ENCODE measurements at regions not wholly inside any gene's neighbourhood (a gene's known extent, or its start where the extent isn't known, plus 50 kb on each side); places are given as distances from the start of the nearest gene placed in this dataset.

DNA sequence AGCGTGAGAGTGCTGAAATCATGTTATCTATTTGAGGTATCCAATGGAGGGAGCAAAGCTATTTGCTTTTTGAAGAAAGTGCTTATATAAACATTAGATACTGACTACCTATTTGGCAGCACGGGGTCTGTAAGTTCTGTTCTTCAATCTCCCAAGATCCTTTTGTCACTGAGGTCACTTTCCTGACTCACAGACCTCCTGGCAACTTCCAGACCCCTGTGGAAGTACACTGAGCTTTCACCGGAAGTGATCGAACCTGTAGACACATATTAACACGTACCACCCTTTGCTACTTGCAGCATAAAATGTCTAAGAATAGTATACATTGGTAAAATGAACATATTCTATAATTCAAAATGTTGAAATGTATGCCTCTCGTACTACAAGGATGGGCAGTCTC, 452.6 kb upstream of the ST6GAL2 start:
- no peak for TF ChIP-seq JUND (IDR thresholded peaks at IDR 0.05)
- TF ChIP-seq, protein P1, sequence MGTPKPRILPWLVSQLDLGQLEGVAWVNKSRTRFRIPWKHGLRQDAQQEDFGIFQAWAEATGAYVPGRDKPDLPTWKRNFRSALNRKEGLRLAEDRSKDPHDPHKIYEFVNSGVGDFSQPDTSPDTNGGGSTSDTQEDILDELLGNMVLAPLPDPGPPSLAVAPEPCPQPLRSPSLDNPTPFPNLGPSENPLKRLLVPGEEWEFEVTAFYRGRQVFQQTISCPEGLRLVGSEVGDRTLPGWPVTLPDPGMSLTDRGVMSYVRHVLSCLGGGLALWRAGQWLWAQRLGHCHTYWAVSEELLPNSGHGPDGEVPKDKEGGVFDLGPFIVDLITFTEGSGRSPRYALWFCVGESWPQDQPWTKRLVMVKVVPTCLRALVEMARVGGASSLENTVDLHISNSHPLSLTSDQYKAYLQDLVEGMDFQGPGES (IDR thresholded peaks at IDR 0.05; ENCODE audit: low read depth, low read length) = no peak
- no peak for TF ChIP-seq EP300 (IDR thresholded peaks at IDR 0.05; ENCODE audit: borderline replicate concordance in 1 of 2, low read depth in 1 of 2, low read length in 1 of 2)
- TF ChIP-seq, protein P2, sequence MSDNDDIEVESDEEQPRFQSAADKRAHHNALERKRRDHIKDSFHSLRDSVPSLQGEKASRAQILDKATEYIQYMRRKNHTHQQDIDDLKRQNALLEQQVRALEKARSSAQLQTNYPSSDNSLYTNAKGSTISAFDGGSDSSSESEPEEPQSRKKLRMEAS (IDR thresholded peaks at IDR 0.05; ENCODE audit: low read depth) = no peak
- TF ChIP-seq, protein P3, sequence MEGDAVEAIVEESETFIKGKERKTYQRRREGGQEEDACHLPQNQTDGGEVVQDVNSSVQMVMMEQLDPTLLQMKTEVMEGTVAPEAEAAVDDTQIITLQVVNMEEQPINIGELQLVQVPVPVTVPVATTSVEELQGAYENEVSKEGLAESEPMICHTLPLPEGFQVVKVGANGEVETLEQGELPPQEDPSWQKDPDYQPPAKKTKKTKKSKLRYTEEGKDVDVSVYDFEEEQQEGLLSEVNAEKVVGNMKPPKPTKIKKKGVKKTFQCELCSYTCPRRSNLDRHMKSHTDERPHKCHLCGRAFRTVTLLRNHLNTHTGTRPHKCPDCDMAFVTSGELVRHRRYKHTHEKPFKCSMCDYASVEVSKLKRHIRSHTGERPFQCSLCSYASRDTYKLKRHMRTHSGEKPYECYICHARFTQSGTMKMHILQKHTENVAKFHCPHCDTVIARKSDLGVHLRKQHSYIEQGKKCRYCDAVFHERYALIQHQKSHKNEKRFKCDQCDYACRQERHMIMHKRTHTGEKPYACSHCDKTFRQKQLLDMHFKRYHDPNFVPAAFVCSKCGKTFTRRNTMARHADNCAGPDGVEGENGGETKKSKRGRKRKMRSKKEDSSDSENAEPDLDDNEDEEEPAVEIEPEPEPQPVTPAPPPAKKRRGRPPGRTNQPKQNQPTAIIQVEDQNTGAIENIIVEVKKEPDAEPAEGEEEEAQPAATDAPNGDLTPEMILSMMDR (IDR thresholded peaks at IDR 0.05) = no peak
- TF ChIP-seq NFIC (IDR thresholded peaks at IDR 0.05; ENCODE audit: borderline replicate concordance) = no peak
- no peak for TF ChIP-seq SMC3 (IDR thresholded peaks at IDR 0.05; ENCODE audit: low read depth, low read length)
- no peak for TF ChIP-seq RCOR1 (IDR thresholded peaks at IDR 0.05; ENCODE audit: low read length)
- TF ChIP-seq POLR2AphosphoS5 (IDR thresholded peaks at IDR 0.05; ENCODE audit: low read depth, low read length) = no peak

Data from SK-N-SH (cell line).